PC-3 (cell line): ENCODE measurements at regions not wholly inside any gene's neighbourhood (a gene's known extent, or its start where the extent isn't known, plus 50 kb on each side); places are given as distances from the start of the nearest gene placed in this dataset.

ENCODE experiments used
- ATAC-seq: fragments of 200-7000 bp; cut with Tn5 transposase; 2 replicates; pipeline ENCODE4 v1.9.1; 2020; ENCODE audit warnings: mild to moderate bottlenecking, moderate library complexity
- BruUV-seq: library from RNA; stranded (reverse); fragments of 400-500 nt; replicated peaks from 2 replicates; lab custom pipeline; 2021; lab: Mats Ljungman, UMichigan
- CTCF ChIA-PET: fragments of 300-600 bp; sonication (Branson Sonifier 250); formaldehyde crosslinking; loops from one replicate; lab custom pipeline; 2022; ENCODE audit warnings: antibody characterized with exemption; lab: Charles Lee
- POLR2A ChIA-PET: fragments of 300-600 bp; sonication (Branson Sonifier 250); formaldehyde crosslinking; loops from one replicate; lab custom pipeline; 2022; ENCODE audit warnings: antibody characterized with exemption; ENCODE audit not compliant: unreplicated experiment; lab: Charles Lee
- DNase-seq: peaks from one replicate; pipeline ENCODE4 v3.0.0-alpha.2; 2015
- H2AFZ ChIP-seq: fragments of 300-600 bp; sonication (generic); 2 replicates; pipeline ENCODE4 v1.6.0; 2016; ENCODE audit warnings: antibody characterized with exemption, low read length
- H3F3A ChIP-seq: fragments of 300-600 bp; sonication (generic); one replicate; pipeline ENCODE4 v1.6.0; 2017; ENCODE audit warnings: antibody characterized with exemption, low read length, control low read depth, mild to moderate bottlenecking; ENCODE audit not compliant: unreplicated experiment
- H3K27ac ChIP-seq: fragments of 300-600 bp; sonication (generic); 2 replicates; pipeline ENCODE4 v1.5.1; 2016; ENCODE audit warnings: mild to moderate bottlenecking, low read length
- H3K27me3 ChIP-seq: fragments of 300-600 bp; sonication (generic); 2 replicates; pipeline ENCODE4 v1.6.1; 2016; ENCODE audit warnings: low read length, mixed read lengths
- H3K36me3 ChIP-seq: fragments of 300-600 bp; sonication (generic); 2 replicates; pipeline ENCODE4 v1.6.1; 2016; ENCODE audit warnings: low read depth, mixed run types, low read length, mixed read lengths
- H3K4me1 ChIP-seq: fragments of 300-600 bp; sonication (generic); 2 replicates; pipeline ENCODE4 v1.5.1; 2016; ENCODE audit warnings: low read length; ENCODE audit not compliant: insufficient read depth
- H3K4me2 ChIP-seq: fragments of 300-600 bp; sonication (generic); 2 replicates; pipeline ENCODE4 v1.6.0; 2016; ENCODE audit warnings: low read length
- H3K4me3 ChIP-seq: fragments of 300-600 bp; sonication (generic); 2 replicates; pipeline ENCODE4 v1.5.1; 2016; ENCODE audit warnings: mild to moderate bottlenecking, low read length, mixed read lengths
- H3K79me2 ChIP-seq: fragments of 300-600 bp; sonication (generic); 2 replicates; pipeline ENCODE4 v1.6.1; 2017; ENCODE audit warnings: low read length, mixed read lengths
- H3K9ac ChIP-seq: fragments of 300-600 bp; sonication (generic); 2 replicates; pipeline ENCODE4 v1.6.0; 2016; ENCODE audit warnings: mild to moderate bottlenecking, low read length
- H3K9me2 ChIP-seq: fragments of 300-600 bp; sonication (generic); replicated peaks from 2 replicates; pipeline ENCODE4 v1.6.1; 2016; ENCODE audit warnings: mixed run types, low read length, mixed read lengths
- H3K9me3 ChIP-seq: fragments of 300-600 bp; sonication (generic); 2 replicates; pipeline ENCODE4 v1.6.1; 2016; ENCODE audit warnings: low read length, mixed read lengths
- H4K20me1 ChIP-seq: fragments of 300-600 bp; sonication (generic); 2 replicates; pipeline ENCODE4 v1.6.1; 2016; ENCODE audit warnings: low read length, mixed read lengths
- EZH2 ChIP-seq: fragments of 300-600 bp; sonication (generic); IDR thresholded peaks from one replicate; pipeline ENCODE4 v1.6.1; 2017; ENCODE audit warnings: antibody characterized with exemption, mild to moderate bottlenecking, low read length; ENCODE audit not compliant: unreplicated experiment
- EZH2phosphoT487 ChIP-seq: fragments of 300-600 bp; sonication (generic); IDR thresholded peaks from 2 replicates; pipeline ENCODE4 v1.6.1; 2018; ENCODE audit warnings: mild to moderate bottlenecking, antibody characterized with exemption, low read length, borderline replicate concordance
- intact Hi-C: fragments of 100-400 bp; cut with micrococcal nuclease; formaldehyde crosslinking; loops from 2 replicates; pipeline ENCODE4 v1.9.0; 2023
- TF ChIP-seq, protein P1 (sequence below): fragments of 300-600 bp; sonication (generic); conservative IDR thresholded peaks from 2 replicates; pipeline ENCODE4 v1.5.1; 2017; ENCODE audit warnings: antibody characterized with exemption, low read depth, mild to moderate bottlenecking, low read length

DNA sequence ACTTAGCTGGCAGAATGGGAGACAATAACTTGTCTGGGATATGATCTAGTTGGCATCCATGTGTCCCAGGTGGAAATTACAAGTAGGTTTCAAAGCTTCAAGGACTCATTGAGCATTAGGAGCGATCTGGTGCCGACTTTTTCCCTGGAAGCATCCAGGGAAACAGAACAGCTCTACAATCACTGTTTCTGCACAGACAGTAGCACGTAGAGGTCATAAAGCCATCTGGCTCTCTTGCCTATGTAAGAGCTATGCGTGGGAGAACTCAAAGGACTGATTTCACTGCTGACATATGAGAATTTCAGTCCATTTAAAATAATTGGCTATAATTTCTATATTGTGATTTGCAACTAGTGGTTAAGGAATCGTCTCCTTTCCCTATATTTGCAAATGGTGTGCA, 791.7 kb downstream of the REEP3 start:
- Histone ChIP-seq H3K9ac (no peak overlapping the region), H3K27me3 (no peaks in the 10 kb centered on the region), H3K9me2 (no peaks in the 10 kb centered on the region), H3F3A (no peaks in the 10 kb centered on the region), H2AFZ (no peak overlapping the region), H3K4me3 (no peak overlapping the region), H3K4me2 (no peak overlapping the region), H4K20me1 (no peaks in the 10 kb centered on the region), H3K4me1 (no peaks in the 10 kb centered on the region), H3K79me2 (no peaks in the 10 kb centered on the region), H3K36me3 (no peaks in the 10 kb centered on the region), H3K27ac (no peak overlapping the region), H3K9me3 (no peaks in the 10 kb centered on the region)
- no peak for TF ChIP-seq EZH2
- no peak for TF ChIP-seq EZH2phosphoT487
- TF ChIP-seq, protein P1, sequence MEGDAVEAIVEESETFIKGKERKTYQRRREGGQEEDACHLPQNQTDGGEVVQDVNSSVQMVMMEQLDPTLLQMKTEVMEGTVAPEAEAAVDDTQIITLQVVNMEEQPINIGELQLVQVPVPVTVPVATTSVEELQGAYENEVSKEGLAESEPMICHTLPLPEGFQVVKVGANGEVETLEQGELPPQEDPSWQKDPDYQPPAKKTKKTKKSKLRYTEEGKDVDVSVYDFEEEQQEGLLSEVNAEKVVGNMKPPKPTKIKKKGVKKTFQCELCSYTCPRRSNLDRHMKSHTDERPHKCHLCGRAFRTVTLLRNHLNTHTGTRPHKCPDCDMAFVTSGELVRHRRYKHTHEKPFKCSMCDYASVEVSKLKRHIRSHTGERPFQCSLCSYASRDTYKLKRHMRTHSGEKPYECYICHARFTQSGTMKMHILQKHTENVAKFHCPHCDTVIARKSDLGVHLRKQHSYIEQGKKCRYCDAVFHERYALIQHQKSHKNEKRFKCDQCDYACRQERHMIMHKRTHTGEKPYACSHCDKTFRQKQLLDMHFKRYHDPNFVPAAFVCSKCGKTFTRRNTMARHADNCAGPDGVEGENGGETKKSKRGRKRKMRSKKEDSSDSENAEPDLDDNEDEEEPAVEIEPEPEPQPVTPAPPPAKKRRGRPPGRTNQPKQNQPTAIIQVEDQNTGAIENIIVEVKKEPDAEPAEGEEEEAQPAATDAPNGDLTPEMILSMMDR, result no peak
- intact Hi-C loops, result no loop called here
- DNase-seq (no peak), ATAC-seq (no peak)
- ChIA-PET CTCF (no interaction called here), POLR2A (no interaction called here)
- BruUV-seq, result no TSS peak

DNA sequence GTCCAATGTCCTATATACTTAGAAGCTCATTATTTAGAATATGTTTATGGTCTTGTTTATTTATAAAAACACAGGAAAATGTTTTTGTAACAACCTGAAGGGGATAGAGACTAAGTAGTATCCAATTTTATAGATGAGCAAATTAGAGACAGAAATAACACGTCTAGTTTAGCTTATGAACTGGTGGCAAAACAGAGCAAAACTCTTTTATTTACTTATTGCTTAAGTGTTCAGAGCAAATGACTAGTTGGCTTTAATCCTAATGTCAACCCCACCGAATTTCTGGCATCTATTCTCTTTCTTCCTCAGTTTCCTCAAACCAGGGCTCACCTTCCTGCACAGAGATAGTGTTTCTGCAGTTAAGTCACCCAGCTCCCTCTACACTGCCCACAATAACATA, 792.8 kb downstream of the REEP3 start:
- H4K20me1 ChIP-seq, result no peaks in the 10 kb centered on the region
- no peaks in the 10 kb centered on the region for H3K79me2 ChIP-seq
- no peaks in the 10 kb centered on the region for H3K4me1 ChIP-seq
- H2AFZ ChIP-seq, result no peak overlapping the region
- no peak overlapping the region for H3K4me3 ChIP-seq
- H3K9ac ChIP-seq, result no peak overlapping the region
- H3F3A ChIP-seq, result no peaks in the 10 kb centered on the region
- no peaks in the 10 kb centered on the region for H3K36me3 ChIP-seq
- no peaks in the 10 kb centered on the region for H3K27me3 ChIP-seq
- no peak overlapping the region for H3K27ac ChIP-seq
- H3K4me2 ChIP-seq, result no peak overlapping the region
- DNase-seq (no peak), ATAC-seq (no peak)
- ChIA-PET CTCF (no interaction called here), POLR2A (no interaction called here)
- H3K9me3 ChIP-seq, result no peaks in the 10 kb centered on the region
- no peaks in the 10 kb centered on the region for H3K9me2 ChIP-seq
- intact Hi-C loops, result no loop called here
- TF ChIP-seq, protein P1, result no peak
- TF ChIP-seq EZH2phosphoT487 (no peak), EZH2 (no peak)
- no TSS peak for BruUV-seq

DNA sequence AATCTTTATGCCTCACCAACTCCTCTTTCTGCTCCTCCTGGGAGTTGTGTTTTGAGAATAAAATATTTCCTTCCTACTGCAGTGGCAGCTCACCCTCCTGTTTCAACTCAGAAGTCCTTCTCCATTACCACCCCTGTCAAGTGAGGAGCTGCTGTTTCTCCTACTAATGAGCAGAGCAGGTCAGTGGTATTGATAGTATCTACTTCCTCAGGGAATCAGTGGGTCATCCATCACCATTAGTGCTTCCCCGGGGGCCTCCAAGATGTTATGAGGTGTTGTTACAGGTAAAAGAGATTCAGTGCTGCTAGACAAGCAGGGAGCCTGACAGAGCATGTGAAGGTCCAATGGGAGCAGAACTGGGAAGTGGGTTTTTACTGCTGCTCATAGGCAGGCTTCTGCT, 795.2 kb downstream of the REEP3 start:
- POLR2A ChIA-PET, result no interaction called here
- BruUV-seq, result no TSS peak

More for the DNA sequence above, 795.2 kb downstream of the REEP3 start:
- Histone ChIP-seq H4K20me1 (no peaks in the 10 kb centered on the region), H3K36me3 (no peaks in the 10 kb centered on the region), H3K27ac (no peak overlapping the region), H3K4me2 (no peak overlapping the region), H3K79me2 (no peaks in the 10 kb centered on the region), H3K9me2 (no peaks in the 10 kb centered on the region), H3K27me3 (no peaks in the 10 kb centered on the region), H2AFZ (no peak overlapping the region), H3K9me3 (no peaks in the 10 kb centered on the region), H3K4me1 (no peaks in the 10 kb centered on the region), H3K9ac (no peak overlapping the region), H3F3A (no peaks in the 10 kb centered on the region), H3K4me3 (no peak overlapping the region)
- no peak for ATAC-seq
- no peak for DNase-seq
- CTCF ChIA-PET, result no interaction called here
- intact Hi-C loops, result no loop called here
- TF ChIP-seq EZH2phosphoT487 (no peak), EZH2 (no peak)
- TF ChIP-seq, protein P1, result no peak
